ENCODE measurements at regions not wholly inside any gene's neighbourhood (a gene's known extent, or its start where the extent isn't known, plus 50 kb on each side); places are given as distances from the start of the nearest gene placed in this dataset.
"Not testable (repeated sequence)": the region's sequence is repeated elsewhere in the genome, so short reads cannot be mapped to it uniquely, and the experiment has no call there.

DNA sequence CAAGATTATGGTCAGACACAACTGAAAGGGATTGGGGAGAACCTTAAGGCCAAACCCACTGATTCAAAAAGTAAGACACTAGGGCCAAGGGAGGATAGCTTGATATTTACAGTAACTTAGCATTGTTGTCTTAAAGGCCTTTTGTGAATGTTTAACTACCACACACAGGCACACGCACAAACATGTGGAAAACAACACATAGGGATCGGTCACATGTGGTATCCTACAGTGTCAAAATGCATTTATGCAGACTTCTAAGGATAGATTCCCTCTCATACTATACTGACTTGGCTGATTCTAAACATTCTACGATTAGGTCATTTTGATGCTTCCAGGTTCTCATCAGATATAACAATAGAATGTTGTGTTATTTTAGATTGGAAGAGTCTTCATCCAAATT, 638.9 kb upstream of the LRRTM1 start:
- CTCF ChIA-PET: no interaction called here
- Mint-ChIP-seq H3K36me3 (no peaks in the 10 kb centered on the region), H3K4me1 (no peaks in the 10 kb centered on the region), H3K27ac (no peak overlapping the region), H3K9me3 (peaks cover 16% of the 10 kb centered on the region), H3K27me3 (no peaks in the 10 kb centered on the region), H3K4me3 (no peak overlapping the region)
- DNase-seq: no peak

- H3K36me3 Mint-ChIP-seq: no peaks in the 10 kb centered on the region
- H3K4me1 Mint-ChIP-seq: no peaks in the 10 kb centered on the region
- DNase-seq: no peak
- H3K4me3 Mint-ChIP-seq: no peak overlapping the region
- no peak overlapping the region for H3K27ac Mint-ChIP-seq
- CTCF ChIA-PET: no interaction called here
- no peaks in the 10 kb centered on the region for H3K27me3 Mint-ChIP-seq
- peaks cover 13% of the 10 kb centered on the region for H3K9me3 Mint-ChIP-seq
Observed at GRCh38 chr2:80942766-80943165, 638.2 kb upstream of the LRRTM1 start.

DNA sequence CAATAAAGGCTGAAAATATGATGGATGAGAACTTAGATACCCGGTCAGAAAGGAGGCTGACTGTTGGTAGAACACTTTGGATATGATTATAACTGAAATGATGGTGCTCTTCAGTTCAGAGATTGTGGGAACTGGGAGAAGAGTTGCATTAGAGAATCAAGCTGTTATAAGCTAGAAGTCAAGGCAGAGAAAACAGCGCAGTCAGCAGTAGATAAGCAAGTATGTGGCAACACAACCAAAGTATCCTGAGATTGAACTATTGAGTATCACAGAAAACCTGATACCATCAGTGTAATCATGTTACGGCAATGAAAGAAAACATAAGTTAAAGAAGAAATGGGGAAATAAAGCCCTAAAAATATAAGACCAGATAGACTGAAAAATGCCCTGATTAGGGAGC, 633.9 kb upstream of the LRRTM1 start:
- H3K27ac Mint-ChIP-seq: no peak overlapping the region
- H3K4me3 Mint-ChIP-seq: no peak overlapping the region
- CTCF ChIA-PET: no interaction called here
- H3K36me3 Mint-ChIP-seq: no peaks in the 10 kb centered on the region
- peaks cover 23% of the 10 kb centered on the region for H3K9me3 Mint-ChIP-seq
- no peaks in the 10 kb centered on the region for H3K27me3 Mint-ChIP-seq
- DNase-seq: no peak
- H3K4me1 Mint-ChIP-seq: no peaks in the 10 kb centered on the region

- H3K9me3 Mint-ChIP-seq: peaks cover 20% of the 10 kb centered on the region
- H3K4me1 Mint-ChIP-seq, DNase-seq, CTCF ChIA-PET, H3K4me3 Mint-ChIP-seq, H3K27ac Mint-ChIP-seq, H3K36me3 Mint-ChIP-seq, H3K27me3 Mint-ChIP-seq: not testable (repeated sequence)
Observed at GRCh38 chr2:80931820-80932219, 627.3 kb upstream of the LRRTM1 start.

DNA sequence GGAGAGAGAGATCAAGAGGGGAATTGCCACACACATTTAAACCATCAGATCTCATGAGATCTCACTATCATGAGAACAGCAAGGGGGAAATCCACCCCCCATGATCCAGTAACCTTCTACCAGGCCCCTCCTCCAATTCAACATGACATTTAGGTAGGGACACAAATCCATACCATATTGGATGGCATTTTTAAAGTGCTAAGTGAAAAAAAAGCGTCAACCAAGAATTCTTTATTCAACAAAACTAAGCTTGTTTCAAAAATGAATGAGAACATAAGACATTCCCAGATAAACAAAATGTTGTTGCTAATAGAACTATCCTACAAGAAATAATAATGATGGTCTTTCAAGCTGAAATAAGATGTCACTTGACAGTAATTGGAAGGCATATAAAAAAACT, 626.2 kb upstream of the LRRTM1 start:
- Mint-ChIP-seq H3K27me3 (no peaks in the 10 kb centered on the region), H3K36me3 (no peaks in the 10 kb centered on the region), H3K27ac (no peak overlapping the region), H3K4me1 (no peaks in the 10 kb centered on the region), H3K9me3 (peaks cover 15% of the 10 kb centered on the region), H3K4me3 (no peak overlapping the region)
- CTCF ChIA-PET: no interaction called here
- no peak for DNase-seq

GRCh38 chr2:80926168-80926567, 621.6 kb upstream of the LRRTM1 start:
- Mint-ChIP-seq H3K4me1 (no peaks in the 10 kb centered on the region), H3K9me3 (peaks cover 17% of the 10 kb centered on the region), H3K4me3 (no peak overlapping the region), H3K36me3 (no peaks in the 10 kb centered on the region), H3K27ac (no peak overlapping the region), H3K27me3 (no peaks in the 10 kb centered on the region)
- DNase-seq: no peak
- CTCF ChIA-PET: no interaction called here

- H3K4me1 Mint-ChIP-seq: no peaks in the 10 kb centered on the region
- H3K9me3 Mint-ChIP-seq: peaks cover 14% of the 10 kb centered on the region
Observed at GRCh38 chr2:80896576-80896975, 592.0 kb upstream of the LRRTM1 start.

DNA sequence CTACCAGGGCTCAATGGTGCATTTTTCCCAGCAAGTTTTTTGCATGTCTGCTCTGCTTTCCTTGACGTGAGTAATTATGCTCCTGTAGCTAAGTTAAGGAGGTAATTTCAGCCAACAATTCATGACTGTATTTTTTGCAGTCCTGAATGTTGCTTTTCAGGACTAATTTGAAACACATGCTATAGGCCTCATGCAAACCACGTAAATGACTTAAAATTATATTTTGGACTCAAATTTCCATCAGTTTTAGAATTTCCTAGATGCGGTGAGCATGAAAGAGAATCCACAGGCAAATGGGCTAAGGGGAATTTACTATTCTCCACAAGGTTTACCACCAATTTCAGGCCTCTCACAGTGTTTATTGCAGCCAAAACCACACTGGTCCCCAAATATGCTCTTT, 589.9 kb upstream of the LRRTM1 start:
- no peak overlapping the region for H3K27ac Mint-ChIP-seq
- CTCF ChIA-PET: no interaction called here
- no peak overlapping the region for H3K4me3 Mint-ChIP-seq
- peaks cover 17% of the 10 kb centered on the region for H3K9me3 Mint-ChIP-seq
- H3K4me1 Mint-ChIP-seq: no peaks in the 10 kb centered on the region
- no peaks in the 10 kb centered on the region for H3K27me3 Mint-ChIP-seq
- DNase-seq: no peak
- H3K36me3 Mint-ChIP-seq: no peaks in the 10 kb centered on the region

More at GRCh38 chr2:80896576-80896975, 592.0 kb upstream of the LRRTM1 start:
- Mint-ChIP-seq H3K27me3 (no peaks in the 10 kb centered on the region), H3K4me3 (no peak overlapping the region), H3K27ac (no peak overlapping the region), H3K36me3 (no peaks in the 10 kb centered on the region)
- CTCF ChIA-PET: no interaction called here
- no peak for DNase-seq

GRCh38 chr2:80893711-80894110, 589.2 kb upstream of the LRRTM1 start:
- Mint-ChIP-seq H3K4me3 (no peak overlapping the region), H3K36me3 (no peaks in the 10 kb centered on the region), H3K27ac (no peak overlapping the region), H3K4me1 (no peaks in the 10 kb centered on the region), H3K27me3 (no peaks in the 10 kb centered on the region), H3K9me3 (peaks cover 17% of the 10 kb centered on the region)
- no peak for DNase-seq
- CTCF ChIA-PET: no interaction called here

DNA sequence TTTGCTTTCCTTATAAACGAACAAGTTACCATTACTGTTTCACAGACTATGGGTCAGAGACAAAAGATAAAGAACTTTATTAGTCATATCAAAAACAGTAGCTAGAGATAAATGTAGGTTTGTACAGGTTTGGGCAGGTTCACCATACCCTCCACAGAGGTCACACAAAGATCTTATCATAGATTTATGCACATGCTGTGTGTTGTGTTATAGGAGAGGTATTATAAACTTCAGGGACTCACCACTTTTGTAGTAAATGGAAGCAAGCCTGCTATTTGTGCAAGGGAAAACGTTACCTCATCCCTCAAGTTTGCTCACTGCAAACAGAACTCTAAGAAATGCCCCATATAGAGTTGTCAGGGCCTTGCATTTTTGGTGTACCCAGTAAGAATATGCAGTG, 584.5 kb upstream of the LRRTM1 start:
- Mint-ChIP-seq H3K9me3 (peaks cover 10% of the 10 kb centered on the region), H3K27ac (no peak overlapping the region), H3K27me3 (no peaks in the 10 kb centered on the region), H3K4me1 (no peaks in the 10 kb centered on the region), H3K36me3 (no peaks in the 10 kb centered on the region), H3K4me3 (no peak overlapping the region)
- DNase-seq: no peak
- CTCF ChIA-PET: no interaction called here

DNA sequence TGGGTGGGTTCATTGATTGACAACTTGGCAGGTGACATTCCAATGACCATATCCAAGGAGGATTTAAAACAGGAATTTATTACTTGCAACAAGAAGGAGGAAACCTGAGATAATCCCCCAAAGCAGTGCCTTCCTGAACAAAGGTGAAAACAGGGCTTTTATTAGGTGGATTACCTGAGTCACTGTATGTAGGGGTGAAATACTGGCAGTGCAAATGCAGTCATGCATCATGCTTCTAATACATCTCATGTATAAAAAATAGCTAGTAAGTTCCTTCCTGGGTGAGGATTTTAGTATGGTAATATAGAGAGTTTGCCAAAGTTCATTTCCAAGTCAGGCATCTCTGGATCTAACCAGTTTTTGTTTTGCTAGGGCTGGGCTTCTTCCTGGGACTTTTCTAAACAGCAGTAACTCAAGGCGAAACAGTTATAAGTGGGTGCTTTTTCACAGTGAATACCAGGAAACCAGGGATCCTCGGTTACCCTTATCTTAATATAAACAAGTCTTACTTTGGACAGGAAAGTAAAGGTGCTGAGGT, 583.4 kb upstream of the LRRTM1 start:
- CTCF ChIA-PET: no interaction called here
- Mint-ChIP-seq H3K9me3 (peaks cover 9% of the 10 kb centered on the region), H3K36me3 (no peaks in the 10 kb centered on the region), H3K4me1 (no peaks in the 10 kb centered on the region), H3K27ac (no peak overlapping the region), H3K4me3 (no peak overlapping the region), H3K27me3 (no peaks in the 10 kb centered on the region)
- DNase-seq: no peak

DNA sequence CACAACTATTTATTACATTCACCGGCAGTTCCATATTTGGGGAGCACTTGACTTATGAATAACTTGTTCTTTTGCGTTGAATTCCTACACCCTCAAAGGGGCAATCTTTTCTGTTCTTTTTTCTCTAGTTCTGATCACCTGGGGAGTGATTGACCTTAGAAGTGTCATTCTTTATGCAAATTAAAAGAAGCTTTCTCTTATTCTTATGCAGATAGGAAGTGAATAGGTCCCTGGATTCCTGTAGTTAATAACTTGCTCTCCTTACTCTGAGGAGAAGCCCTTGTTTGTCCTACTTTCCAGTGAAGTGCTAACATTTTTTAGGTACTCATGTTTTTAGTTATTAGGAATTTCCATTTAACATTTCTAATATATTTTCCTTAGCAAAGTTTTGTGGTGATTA, 569.8 kb upstream of the LRRTM1 start:
- no peak overlapping the region for H3K4me3 Mint-ChIP-seq
- no peak for DNase-seq
- CTCF ChIA-PET: no interaction called here
- no peaks in the 10 kb centered on the region for H3K36me3 Mint-ChIP-seq
- peaks cover 16% of the 10 kb centered on the region for H3K9me3 Mint-ChIP-seq
- H3K27me3 Mint-ChIP-seq: no peaks in the 10 kb centered on the region
- H3K4me1 Mint-ChIP-seq: no peaks in the 10 kb centered on the region
- no peak overlapping the region for H3K27ac Mint-ChIP-seq

- Mint-ChIP-seq H3K27me3 (no peaks in the 10 kb centered on the region), H3K36me3 (no peaks in the 10 kb centered on the region), H3K9me3 (peaks cover 14% of the 10 kb centered on the region), H3K4me1 (no peaks in the 10 kb centered on the region), H3K27ac (no peak overlapping the region), H3K4me3 (no peak overlapping the region)
- DNase-seq: no peak
- CTCF ChIA-PET: no interaction called here
Observed at GRCh38 chr2:80869858-80870438, 565.4 kb upstream of the LRRTM1 start.

DNA sequence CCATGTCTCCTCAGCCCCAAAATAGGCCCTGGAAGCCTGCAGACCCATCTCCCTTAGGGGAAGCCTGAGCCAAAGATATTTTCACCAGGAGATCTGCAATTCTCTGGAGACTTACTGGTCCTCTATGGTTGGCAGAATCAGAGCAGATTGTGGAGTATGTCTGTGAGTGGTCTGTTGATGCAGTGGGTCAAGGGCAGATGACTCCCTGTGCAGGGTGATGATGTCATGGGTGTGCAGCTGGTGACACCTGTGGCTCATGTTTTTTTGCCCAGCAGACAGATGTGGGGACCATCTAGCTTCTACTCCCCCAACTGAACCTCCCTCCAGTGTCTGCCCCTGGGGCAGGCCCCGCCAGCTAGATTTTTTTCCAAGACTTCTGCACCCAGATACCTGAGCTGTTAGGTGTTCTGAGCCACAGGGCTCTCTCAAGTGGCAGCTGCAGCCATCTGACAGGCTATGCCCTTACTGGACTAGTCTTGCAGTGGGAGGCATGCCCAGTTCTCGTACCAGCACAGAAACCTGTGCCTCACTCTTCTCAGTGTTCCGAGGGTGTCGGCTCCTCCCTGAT, 558.7 kb upstream of the LRRTM1 start:
- DNase-seq: no peak
- H3K27ac Mint-ChIP-seq: no peak overlapping the region
- CTCF ChIA-PET: no interaction called here
- no peak overlapping the region for H3K4me3 Mint-ChIP-seq
- no peaks in the 10 kb centered on the region for H3K36me3 Mint-ChIP-seq
- H3K4me1 Mint-ChIP-seq: no peaks in the 10 kb centered on the region
- no peaks in the 10 kb centered on the region for H3K27me3 Mint-ChIP-seq
- peaks cover 6% of the 10 kb centered on the region for H3K9me3 Mint-ChIP-seq

GRCh38 chr2:80858965-80859364, 554.4 kb upstream of the LRRTM1 start:
- CTCF ChIA-PET: no interaction called here
- no peaks in the 10 kb centered on the region for H3K9me3 Mint-ChIP-seq
- H3K4me3 Mint-ChIP-seq: no peak overlapping the region
- H3K27ac Mint-ChIP-seq: no peak overlapping the region
- no peaks in the 10 kb centered on the region for H3K36me3 Mint-ChIP-seq
- no peaks in the 10 kb centered on the region for H3K27me3 Mint-ChIP-seq
- no peaks in the 10 kb centered on the region for H3K4me1 Mint-ChIP-seq
- no peak for DNase-seq

- CTCF ChIA-PET: no interaction called here
- Mint-ChIP-seq H3K4me1 (no peaks in the 10 kb centered on the region), H3K9me3 (peaks cover 4% of the 10 kb centered on the region), H3K27ac (no peak overlapping the region), H3K27me3 (no peaks in the 10 kb centered on the region), H3K4me3 (no peak overlapping the region), H3K36me3 (no peaks in the 10 kb centered on the region)
- DNase-seq: no peak
Observed at GRCh38 chr2:80856227-80856626, 551.7 kb upstream of the LRRTM1 start.
